ENCODE measurements at regions not wholly inside any gene's neighbourhood (a gene's known extent, or its start where the extent isn't known, plus 50 kb on each side); places are given as distances from the start of the nearest gene placed in this dataset.

GRCh38 chr16:77590707-77591106 is 131.6 kb upstream of the NUDT7 start:
- no peak for TF ChIP-seq CTCF (IDR thresholded peaks at IDR 0.05)
- TF ChIP-seq EP300 (IDR thresholded peaks at IDR 0.05; ENCODE audit: low read depth), result no peak
- TF ChIP-seq POLR2A (IDR thresholded peaks at IDR 0.05), result no peak

All from transverse colon (tissue), 3 donors.